ENCODE measurements at regions not wholly inside any gene's neighbourhood (a gene's known extent, or its start where the extent isn't known, plus 50 kb on each side); places are given as distances from the start of the nearest gene placed in this dataset.

DNA sequence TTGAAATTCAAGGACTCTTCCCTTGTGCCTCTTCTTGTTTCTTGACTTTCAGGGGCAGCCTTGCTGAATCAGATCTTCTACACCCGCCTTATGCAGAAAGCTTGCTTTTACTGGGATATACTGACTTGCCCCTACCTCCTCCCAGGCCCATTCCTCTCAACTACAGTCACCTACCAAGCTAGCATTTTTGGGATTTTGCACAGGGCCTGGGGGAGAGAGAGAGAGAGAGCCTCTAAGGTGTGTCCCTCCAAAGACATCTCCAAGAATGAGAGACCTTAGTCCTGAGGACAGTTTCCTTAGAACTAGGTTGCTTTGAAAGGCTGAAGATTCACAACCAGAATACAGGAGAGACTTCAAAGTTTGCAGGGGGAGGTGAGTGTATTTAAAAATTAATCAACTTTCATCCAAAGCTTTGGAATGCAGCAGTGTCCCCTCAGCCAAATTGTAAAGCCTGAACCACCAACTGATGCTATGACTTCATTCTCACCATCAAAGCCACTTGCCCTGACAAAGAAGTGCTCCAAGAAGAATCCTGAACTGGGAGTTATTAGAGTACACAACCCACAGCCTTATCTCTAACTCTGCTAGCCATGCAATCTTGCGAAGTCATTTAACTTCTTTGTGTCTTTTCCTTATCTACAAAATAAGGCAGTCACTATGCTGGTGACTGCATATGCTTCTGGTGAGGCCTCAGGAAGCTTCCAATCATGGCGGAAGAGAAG lies 96.1 kb upstream of the EGLN3 start:
- TF ChIP-seq, protein P1, sequence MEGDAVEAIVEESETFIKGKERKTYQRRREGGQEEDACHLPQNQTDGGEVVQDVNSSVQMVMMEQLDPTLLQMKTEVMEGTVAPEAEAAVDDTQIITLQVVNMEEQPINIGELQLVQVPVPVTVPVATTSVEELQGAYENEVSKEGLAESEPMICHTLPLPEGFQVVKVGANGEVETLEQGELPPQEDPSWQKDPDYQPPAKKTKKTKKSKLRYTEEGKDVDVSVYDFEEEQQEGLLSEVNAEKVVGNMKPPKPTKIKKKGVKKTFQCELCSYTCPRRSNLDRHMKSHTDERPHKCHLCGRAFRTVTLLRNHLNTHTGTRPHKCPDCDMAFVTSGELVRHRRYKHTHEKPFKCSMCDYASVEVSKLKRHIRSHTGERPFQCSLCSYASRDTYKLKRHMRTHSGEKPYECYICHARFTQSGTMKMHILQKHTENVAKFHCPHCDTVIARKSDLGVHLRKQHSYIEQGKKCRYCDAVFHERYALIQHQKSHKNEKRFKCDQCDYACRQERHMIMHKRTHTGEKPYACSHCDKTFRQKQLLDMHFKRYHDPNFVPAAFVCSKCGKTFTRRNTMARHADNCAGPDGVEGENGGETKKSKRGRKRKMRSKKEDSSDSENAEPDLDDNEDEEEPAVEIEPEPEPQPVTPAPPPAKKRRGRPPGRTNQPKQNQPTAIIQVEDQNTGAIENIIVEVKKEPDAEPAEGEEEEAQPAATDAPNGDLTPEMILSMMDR (conservative IDR thresholded peaks at IDR 0.05 in 1 of 2, IDR thresholded peaks at IDR 0.05 in 1 of 2; ENCODE audit: low read depth in 1 of 2, low read length in 2 of 2), result no peak
- no peak for TF ChIP-seq EZH2 (IDR thresholded peaks at IDR 0.05; ENCODE audit: low read length, missing control alignments)
